ENCODE measurements at regions not wholly inside any gene's neighbourhood (a gene's known extent, or its start where the extent isn't known, plus 50 kb on each side); places are given as distances from the start of the nearest gene placed in this dataset.

DNA sequence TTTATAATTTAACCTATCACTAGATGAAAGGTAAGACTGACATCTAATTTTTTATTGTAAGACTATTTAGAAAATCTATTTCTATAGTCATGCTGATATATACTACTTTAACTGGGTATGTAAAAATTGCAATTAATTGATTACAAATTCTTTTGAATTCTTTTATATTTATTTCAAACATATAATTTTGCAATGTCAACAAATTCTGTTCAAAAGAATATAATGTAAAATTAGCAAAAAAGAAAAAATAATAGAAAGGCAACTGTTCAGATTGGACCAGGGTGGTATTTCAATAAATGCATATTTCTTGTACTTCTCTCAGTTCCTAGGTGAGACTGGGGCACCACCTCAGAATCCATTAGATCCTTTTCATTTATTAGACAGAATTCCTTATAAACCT lies 1053.5 kb upstream of the FBXO33 start:
- Histone ChIP-seq H3K9ac (ENCODE audit: low read length) (no peak overlapping the region), H3K9me3 (ENCODE audit: control insufficient read depth in 1 of 2, insufficient read depth in 1 of 2, low read depth in 1 of 2, low read length in 2 of 2) (no peaks in the 10 kb centered on the region), H3K4me2 (ENCODE audit: low read length) (no peak overlapping the region), H3K4me3 (replicated peaks in 1 of 2; ENCODE audit: low read depth in 1 of 2, low read length in 2 of 2) (no peak overlapping the region), H3K79me2 (ENCODE audit: insufficient read depth, low read length) (no peaks in the 10 kb centered on the region), H3K4me1 (ENCODE audit: control insufficient read depth in 1 of 2, insufficient read depth in 2 of 2, low read length in 2 of 2) (no peaks in the 10 kb centered on the region), H3K27ac (ENCODE audit: low read depth, low read length) (no peak overlapping the region), H3K27me3 (ENCODE audit: insufficient read depth, low read length) (no peaks in the 10 kb centered on the region), H2AFZ (ENCODE audit: low read depth, low read length, poor library complexity, severe bottlenecking) (no peak overlapping the region), H3K36me3 (ENCODE audit: control insufficient read depth in 1 of 2, insufficient read depth in 2 of 2, low read length in 2 of 2) (no peaks in the 10 kb centered on the region), H4K20me1 (ENCODE audit: insufficient read depth) (no peaks in the 10 kb centered on the region), H3K9me2 (ENCODE audit: insufficient read depth) (no peaks in the 10 kb centered on the region)
- RAD21 ChIA-PET (ENCODE audit: low non-redundant PET in 1 of 2, low total read pairs in 2 of 2, uncharacterized antibody in 2 of 2, unreplicated experiment in 2 of 2): no interaction called here
- POLR2A ChIA-PET: no interaction called here
- TF ChIP-seq FOSL1 (IDR thresholded peaks at IDR 0.05; ENCODE audit: low read depth) (no peak), EZH2 (IDR thresholded peaks at IDR 0.05) (no peak), CBX3 (IDR thresholded peaks at IDR 0.05; ENCODE audit: low read depth) (no peak), RAD21 (IDR thresholded peaks at IDR 0.05; ENCODE audit: low read depth) (no peak), JUND (IDR thresholded peaks at IDR 0.05) (no peak), ZNF274 (IDR thresholded peaks at IDR 0.05; ENCODE audit: low read depth, low read length) (no peak), SIN3A (IDR thresholded peaks at IDR 0.05; ENCODE audit: low read depth) (no peak), POLR2A (IDR thresholded peaks at IDR 0.05; ENCODE audit: borderline replicate concordance, extremely low read depth, insufficient read depth, insufficient read length) (no peak), ATF3 (IDR thresholded peaks at IDR 0.05) (no peak), EGR1 (IDR thresholded peaks at IDR 0.05; ENCODE audit: low read depth) (no peak), EZH2phosphoT487 (IDR thresholded peaks at IDR 0.05; ENCODE audit: borderline replicate concordance) (no peak), TCF7L2 (IDR thresholded peaks at IDR 0.05; ENCODE audit: borderline replicate concordance, extremely low read depth, insufficient read depth, insufficient read length) (no peak), POLR2AphosphoS5 (IDR thresholded peaks at IDR 0.05; ENCODE audit: low read depth, low read length) (no peak), SRF (IDR thresholded peaks at IDR 0.05; ENCODE audit: low read depth) (no peak), ZBTB33 (IDR thresholded peaks at IDR 0.05; ENCODE audit: extremely low read depth, insufficient replicate concordance, low read length) (no peak), CEBPB (IDR thresholded peaks at IDR 0.05; ENCODE audit: low read depth) (no peak)
- TF ChIP-seq, protein P1, sequence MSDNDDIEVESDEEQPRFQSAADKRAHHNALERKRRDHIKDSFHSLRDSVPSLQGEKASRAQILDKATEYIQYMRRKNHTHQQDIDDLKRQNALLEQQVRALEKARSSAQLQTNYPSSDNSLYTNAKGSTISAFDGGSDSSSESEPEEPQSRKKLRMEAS (IDR thresholded peaks at IDR 0.05): no peak
- TF ChIP-seq, protein P2, sequence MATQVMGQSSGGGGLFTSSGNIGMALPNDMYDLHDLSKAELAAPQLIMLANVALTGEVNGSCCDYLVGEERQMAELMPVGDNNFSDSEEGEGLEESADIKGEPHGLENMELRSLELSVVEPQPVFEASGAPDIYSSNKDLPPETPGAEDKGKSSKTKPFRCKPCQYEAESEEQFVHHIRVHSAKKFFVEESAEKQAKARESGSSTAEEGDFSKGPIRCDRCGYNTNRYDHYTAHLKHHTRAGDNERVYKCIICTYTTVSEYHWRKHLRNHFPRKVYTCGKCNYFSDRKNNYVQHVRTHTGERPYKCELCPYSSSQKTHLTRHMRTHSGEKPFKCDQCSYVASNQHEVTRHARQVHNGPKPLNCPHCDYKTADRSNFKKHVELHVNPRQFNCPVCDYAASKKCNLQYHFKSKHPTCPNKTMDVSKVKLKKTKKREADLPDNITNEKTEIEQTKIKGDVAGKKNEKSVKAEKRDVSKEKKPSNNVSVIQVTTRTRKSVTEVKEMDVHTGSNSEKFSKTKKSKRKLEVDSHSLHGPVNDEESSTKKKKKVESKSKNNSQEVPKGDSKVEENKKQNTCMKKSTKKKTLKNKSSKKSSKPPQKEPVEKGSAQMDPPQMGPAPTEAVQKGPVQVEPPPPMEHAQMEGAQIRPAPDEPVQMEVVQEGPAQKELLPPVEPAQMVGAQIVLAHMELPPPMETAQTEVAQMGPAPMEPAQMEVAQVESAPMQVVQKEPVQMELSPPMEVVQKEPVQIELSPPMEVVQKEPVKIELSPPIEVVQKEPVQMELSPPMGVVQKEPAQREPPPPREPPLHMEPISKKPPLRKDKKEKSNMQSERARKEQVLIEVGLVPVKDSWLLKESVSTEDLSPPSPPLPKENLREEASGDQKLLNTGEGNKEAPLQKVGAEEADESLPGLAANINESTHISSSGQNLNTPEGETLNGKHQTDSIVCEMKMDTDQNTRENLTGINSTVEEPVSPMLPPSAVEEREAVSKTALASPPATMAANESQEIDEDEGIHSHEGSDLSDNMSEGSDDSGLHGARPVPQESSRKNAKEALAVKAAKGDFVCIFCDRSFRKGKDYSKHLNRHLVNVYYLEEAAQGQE (IDR thresholded peaks at IDR 0.05; ENCODE audit: low read depth): no peak
- TF ChIP-seq, protein P3, sequence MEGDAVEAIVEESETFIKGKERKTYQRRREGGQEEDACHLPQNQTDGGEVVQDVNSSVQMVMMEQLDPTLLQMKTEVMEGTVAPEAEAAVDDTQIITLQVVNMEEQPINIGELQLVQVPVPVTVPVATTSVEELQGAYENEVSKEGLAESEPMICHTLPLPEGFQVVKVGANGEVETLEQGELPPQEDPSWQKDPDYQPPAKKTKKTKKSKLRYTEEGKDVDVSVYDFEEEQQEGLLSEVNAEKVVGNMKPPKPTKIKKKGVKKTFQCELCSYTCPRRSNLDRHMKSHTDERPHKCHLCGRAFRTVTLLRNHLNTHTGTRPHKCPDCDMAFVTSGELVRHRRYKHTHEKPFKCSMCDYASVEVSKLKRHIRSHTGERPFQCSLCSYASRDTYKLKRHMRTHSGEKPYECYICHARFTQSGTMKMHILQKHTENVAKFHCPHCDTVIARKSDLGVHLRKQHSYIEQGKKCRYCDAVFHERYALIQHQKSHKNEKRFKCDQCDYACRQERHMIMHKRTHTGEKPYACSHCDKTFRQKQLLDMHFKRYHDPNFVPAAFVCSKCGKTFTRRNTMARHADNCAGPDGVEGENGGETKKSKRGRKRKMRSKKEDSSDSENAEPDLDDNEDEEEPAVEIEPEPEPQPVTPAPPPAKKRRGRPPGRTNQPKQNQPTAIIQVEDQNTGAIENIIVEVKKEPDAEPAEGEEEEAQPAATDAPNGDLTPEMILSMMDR (IDR thresholded peaks at IDR 0.05 in 2 of 3, conservative IDR thresholded peaks at IDR 0.05 in 1 of 3; ENCODE audit: borderline replicate concordance in 1 of 3, insufficient read depth in 1 of 3, low read depth in 2 of 3, low read length in 2 of 3): no peak
- intact Hi-C loops (cut with micrococcal nuclease): no loop called here
- BruUV-seq (replicated peaks): no TSS peak
- no peak for ATAC-seq
- DNase-seq (ENCODE audit: low read depth, low spot score): no peak
- CTCF ChIA-PET: no interaction called here
